ENCODE measurements at regions not wholly inside any gene's neighbourhood (a gene's known extent, or its start where the extent isn't known, plus 50 kb on each side); places are given as distances from the start of the nearest gene placed in this dataset.
"Not testable (repeated sequence)": the region's sequence is repeated elsewhere in the genome, so short reads cannot be mapped to it uniquely, and the experiment has no call there.

DNA sequence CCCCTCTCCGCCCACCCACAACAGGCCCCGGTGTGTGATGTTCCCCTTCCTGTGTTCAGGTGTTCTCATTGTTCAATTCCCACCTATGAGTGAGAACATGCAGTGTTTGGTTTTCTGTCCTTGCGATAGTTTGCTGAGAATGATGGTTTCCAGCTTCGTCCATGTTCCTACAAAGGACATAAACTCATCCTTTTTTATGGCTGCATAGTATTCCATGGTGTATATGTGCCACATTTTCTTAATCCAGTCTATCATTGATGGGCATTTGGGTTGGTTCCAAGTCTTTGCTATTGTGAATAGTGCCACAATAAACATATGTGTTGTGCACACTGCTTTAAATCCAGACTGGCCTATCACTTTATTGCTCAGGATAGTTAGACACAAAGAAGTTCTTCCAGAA lies 309.1 kb downstream of the MTX2 start:
- DNase-seq = not testable (repeated sequence)

DNA sequence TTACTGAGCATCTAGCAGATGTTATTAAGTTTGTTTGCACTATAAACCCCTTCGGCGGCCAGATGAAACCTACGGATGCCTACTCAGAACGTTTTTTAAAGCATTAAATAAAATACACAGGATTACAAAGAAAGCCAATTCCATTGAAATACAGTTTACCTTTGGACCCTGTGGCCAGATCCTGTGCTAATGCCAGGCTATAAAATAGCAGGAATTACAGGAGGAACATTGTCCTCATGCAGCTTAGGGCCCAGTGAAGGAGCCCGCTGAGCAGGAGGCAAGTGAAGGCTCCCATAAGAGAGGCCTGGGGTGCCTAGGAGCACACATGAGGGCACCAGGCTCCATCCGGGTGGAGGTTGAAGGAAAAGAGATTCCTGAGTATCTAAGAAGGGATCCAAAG lies 310.4 kb downstream of the MTX2 start:
- no peak for DNase-seq

DNA sequence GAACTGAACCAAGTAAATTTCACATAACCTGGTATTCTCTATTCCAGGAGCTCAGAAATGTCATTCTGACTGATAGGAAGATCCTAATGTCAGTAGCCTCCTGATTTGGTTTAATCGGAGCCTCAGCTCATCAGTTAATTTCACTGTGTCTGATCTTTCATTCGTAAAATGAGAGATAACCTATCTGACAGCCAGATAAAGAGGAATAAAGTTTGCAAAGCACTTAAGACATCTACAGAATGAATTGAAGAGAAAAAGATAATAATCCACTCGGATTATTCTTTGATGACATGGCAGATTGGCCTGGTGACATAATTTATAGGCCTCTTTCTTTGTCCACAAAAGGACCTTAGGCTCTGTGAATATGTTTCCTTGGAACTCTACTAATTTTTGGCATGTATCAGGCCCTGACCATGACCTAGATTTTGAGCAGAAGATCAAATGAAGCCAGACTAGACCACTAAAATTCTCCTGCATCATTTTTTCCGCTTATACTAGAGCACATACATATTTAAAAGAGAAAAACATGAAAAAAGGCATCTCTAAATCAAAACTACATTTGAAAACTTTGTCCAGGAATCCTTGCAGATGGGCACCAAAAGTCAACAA lies 312.4 kb downstream of the MTX2 start:
- no peak for DNase-seq

DNA sequence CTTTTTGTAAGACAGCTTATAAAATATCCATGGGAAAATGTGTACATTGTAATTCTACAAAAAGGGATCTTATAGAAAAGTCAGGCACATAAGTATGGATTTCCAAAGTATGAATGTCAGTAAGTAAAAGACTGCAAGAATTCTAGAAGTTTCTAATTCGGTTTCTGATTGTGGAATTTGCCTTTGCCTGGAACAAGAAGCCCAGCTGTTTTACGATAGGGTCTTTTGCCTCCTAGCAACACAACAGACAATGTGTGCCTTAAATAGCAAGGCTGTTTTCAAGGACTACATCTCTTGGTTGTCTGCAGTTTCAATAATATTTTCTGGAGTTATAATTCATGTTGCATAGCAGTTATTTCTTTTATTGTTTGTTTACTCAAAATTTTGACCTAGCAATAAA lies 312.9 kb downstream of the MTX2 start:
- no peak for DNase-seq

DNA sequence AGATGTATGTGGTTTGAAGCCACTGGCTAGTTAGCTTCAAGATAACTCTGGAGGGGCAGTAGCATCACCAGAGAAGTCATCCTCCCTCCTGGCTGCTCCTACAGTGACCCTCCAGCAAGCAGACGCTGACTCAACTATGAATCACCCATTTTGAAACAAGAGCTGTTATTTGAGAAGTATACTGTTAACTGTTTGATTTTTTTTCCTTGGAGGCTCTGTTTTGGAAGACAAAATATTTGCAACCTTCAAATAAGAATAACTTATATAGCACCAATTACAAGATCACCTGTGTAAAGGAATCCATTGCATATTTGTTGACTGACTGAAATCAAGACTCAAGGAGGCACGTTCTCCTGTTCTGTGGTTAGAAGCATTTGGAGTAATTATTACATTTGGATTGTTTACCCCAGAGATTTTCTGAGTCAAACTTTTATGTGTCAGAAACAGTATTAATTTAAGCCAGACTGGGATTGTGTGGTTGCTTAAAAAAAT lies 313.8 kb downstream of the MTX2 start:
- DNase-seq = no peak

DNA sequence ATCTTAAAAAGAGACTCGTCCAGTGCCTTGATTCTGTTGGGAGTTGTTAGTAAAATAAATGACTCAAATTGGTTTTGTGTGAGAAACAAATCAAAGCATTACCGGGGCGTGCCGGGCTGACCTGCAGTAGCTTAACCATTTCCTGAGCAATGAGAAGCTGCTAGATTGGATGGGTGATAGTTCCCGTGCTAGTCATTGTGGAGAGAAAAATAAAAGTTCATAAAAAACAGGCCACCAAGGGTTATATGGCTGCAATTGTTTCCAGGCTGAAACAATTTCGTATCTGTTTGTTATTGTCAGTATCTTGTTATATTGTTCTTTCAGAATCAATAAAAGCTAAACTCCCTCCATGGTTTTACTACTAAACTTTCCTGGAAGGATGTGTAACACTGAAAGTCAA lies 314.4 kb downstream of the MTX2 start:
- DNase-seq = no peak

DNA sequence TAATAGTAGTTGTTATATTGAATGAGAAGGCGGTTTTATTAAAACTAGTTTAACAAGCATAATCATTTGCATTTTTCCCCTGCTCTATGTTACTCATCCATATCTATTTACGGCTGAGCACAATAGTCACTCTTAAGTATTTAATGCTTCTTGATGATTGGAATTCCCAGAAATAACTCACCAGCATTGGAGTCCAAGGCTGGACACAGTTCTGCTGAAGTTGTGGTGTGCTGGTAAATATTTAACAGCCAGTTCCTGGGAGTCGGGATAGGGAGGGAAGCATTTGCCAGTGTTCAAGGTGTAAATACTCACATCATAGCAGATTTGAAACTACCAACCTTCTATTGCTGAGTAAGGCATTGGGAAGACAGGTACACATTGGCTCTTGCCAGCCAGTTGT lies 315.1 kb downstream of the MTX2 start:
- DNase-seq = no peak

DNA sequence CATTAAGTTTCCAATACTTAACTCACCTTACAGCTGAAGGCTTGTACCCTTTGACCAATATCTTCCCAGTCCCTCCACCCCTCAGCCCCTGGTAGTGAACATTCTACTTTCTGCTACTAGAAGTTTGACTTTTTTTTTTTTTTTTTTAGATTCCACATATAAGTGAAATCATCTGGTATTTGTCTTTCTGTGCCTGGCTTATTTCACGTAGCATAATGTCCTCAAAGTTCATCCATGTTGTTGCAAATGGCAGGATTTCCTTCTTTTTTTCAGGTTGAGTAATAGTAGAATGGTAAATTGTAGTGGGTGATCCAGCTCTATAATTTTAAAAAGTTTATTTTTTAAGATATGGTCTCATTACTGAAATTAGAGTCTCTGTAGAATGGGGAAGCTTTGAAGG lies 316.0 kb downstream of the MTX2 start:
- no peak for DNase-seq

DNA sequence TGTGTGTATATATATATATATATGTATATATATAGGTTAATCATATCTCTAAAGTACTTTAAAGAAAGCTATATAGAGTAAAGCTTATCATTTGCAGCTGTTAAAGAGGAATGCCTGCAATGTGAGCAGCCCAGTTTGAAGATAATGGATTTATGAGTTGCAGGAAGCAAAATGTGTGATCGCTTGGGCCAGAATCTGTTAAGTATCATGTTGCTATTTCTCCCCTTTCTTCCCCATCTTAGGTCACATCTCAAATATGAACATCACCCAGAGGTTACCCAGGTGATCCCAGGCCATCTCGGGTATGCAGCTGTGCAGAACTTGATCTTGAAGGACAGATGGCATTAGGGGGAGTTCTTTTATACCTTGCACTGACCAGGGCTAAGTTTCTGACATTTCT lies 316.5 kb downstream of the MTX2 start:
- DNase-seq = no peak

DNA sequence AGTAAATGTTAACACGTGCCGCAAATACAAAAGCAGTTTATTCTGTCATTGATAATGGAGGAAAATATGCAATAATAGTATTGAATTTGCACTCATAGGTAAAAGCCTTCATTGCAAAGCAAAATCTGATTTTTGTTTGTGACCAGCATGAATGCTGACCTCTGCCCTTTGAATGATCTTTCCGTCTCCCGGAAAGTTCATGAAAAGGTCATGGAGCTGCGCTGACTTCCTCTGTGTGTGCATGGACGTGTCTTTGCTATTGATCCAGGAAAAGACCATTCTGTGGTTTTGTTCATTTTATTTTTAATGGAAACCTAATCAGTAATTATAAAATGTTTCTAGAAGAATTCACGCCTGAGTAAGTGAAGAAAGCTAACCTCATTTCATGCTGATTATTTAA lies 320.0 kb downstream of the MTX2 start:
- no peak for DNase-seq

DNA sequence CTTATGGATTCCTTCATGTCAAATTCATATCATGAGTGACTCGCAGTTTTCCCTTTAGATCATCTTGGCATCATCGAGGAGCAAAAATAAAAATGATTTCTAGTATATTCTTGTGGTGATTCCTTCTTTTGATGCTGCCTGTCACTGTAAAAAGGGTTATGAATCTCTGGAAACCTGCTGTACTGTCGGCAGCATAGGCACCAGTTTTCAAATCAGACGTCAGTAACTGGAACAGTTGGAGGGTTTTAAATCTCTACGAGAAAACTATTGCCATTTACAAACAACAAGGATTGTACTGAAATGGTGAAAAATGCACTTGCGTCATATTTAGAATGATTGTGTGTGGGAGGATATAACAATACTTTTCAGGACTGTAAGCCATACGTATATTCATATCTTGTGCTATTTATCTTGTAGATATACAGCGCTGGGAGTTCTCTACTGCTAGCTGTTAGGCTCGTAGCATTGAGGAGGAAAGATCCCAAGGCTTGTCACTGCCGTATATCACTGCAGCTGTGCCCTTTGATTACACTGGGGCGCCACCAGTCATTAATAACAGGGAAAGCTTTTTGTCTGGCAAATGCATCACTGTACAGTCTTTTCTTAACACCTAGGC lies 320.7 kb downstream of the MTX2 start:
- no peak for DNase-seq

DNA sequence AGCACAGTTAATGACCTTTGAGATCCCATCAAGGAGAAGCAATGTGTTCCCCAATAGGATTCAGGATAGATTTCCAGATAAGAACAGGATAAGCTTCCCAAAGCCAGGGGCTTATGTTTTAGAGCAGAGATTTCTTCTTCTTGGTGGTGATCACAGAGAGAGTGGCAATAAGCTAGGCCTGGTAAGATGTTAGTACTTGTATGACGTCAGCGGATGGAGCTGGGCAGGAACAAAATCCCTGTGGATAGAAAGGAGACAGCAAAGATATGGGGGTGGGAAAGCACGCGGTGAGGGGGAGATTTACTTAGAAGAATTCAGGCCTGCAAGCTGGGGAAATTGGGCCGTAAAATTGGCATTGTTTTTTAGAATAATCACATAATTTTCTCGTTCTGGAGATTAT lies 323.0 kb downstream of the MTX2 start:
- no peak for DNase-seq

DNA sequence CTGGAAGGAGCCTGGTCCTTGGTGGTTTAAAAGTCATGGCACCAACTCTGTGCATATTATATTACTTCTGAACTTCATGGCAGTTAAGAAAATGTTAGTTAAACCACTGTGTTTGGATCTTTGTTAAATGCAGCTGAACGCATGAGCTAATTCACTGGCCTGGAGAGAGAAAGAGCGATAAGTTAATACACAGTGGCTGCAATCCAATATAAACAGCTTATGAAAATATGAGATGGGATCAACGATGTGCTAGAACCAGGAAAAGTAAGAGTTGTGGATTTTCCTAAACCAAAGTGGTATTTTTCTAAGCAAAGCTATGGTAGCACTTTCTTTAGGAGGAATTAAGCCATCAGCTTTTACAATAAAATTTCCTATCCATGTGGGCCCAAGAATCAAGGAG lies 326.7 kb downstream of the MTX2 start:
- no peak for DNase-seq

DNA sequence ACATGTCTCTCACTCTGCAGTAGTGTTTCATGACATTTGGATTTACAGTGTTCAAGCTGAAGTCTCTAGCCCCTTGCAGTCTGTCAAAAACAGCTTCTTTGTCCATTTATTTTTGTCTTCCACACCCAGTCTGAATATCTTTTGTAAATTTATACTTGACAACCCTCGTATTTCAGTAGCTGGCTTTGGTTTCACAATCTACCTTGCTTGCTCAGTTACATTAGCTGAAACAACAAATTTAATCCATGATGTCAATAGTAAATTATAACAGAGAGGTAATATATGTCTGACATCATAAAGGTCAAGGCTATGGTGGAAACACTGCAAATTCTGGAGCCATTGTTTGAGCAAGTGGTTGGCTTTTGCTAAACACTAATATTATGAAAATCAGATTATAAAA lies 328.7 kb downstream of the MTX2 start:
- DNase-seq = no peak

DNA sequence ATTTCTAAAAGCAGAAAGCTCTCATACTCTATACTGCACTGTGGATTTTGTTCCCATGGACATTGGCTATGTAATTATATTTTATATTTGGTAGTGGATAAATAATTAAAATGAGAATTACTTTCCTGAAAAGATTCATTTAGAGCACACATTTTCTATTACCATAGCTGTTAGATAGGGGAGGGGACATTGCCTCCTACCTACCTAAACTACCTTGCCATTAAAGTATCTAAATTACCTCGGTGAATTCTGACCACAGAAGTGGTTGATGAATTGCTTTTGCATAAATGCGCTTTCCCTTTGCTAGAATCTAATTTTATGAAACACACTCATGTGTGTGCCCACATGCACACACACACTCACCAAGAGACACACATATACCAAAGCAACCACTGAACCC lies 329.1 kb downstream of the MTX2 start:
- DNase-seq = no peak

DNA sequence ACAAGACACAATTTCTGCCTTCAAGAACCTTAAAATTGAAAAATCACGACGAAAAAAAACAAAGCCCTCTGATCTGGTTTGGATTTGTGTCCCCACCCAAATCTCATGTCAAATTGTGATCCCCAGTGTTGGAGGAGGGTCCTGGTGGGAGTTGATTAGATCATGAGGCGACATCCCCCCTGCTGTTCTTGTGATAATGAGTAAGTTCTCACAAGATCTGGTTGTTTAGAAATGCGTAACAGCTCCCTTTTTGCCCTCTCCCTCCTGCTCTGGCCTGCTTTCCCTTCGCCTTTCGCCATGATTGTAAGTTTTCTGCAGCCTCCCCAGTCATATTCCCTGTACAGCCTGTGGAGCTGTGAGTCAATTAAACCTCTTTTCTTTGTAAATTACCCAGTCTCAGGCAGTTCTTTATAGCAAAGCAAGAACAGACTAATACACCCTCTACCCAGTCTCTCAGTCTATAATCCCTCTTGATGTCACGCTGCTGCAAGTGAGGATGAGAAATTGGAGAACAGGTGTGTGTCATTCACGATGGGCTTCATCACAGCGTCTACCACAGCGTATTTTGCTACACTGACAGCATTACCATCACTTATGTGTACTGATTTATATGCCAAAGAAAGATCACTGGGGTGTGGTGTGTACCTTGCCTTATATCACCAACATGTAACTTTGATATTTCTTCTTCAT lies 330.7 kb downstream of the MTX2 start:
- DNase-seq = no peak

DNA sequence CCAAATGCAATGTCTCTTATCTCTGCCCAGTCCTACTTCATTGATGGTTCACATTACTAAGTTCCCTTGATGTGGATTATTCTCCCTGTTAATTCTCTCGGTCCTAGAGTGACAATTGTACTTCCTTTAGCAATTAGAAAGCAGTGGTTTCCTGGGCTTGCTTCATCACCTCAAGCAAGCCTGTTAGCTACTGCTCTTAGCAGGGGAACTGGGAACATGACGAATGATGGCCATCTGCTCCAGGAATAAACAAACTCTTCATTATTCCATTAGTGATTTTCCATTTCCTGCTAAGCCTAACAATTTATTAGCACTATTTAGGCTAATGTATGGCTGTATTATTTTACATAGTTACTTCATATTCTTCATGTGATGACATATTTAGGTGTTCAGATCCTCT lies 331.8 kb downstream of the MTX2 start:
- no peak for DNase-seq

DNA sequence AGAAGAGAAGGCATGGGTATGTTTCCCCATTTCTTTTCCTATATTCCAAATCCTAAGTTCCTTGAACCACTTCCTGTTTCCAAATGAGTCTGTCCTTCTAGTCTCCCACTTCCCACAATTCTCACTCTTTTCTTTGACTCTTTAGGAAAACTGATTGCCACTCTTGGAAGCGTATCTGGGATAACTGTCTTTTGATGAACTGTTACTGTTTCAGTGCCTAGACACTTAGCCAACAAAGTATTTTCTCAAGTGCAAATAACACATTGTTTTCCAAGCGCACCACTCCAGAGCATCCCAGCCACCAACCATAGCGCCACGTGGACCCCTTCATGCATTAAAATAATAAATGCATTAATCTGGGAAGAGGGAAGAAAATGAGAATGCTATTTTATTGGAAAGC lies 342.8 kb downstream of the MTX2 start:
- no peak for DNase-seq

DNA sequence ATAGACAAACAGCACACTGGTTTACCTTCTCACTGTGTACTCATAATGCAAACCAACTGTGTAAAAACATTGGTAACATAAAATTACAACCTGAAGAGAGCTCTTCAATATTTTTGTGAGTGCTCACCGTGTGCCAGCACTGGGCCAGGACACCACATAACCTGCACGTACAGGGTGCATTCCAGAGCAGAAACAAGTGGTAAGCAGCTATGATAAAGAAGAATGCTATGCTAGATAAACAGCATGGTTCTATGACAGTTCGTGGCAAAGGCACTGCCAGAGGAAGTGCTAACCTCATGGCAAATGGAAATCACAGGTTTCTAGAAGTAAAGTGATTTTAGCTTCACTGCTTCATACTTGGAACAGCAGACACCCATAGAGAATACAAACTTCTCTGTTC lies 343.5 kb downstream of the MTX2 start:
- no peak for DNase-seq

DNA sequence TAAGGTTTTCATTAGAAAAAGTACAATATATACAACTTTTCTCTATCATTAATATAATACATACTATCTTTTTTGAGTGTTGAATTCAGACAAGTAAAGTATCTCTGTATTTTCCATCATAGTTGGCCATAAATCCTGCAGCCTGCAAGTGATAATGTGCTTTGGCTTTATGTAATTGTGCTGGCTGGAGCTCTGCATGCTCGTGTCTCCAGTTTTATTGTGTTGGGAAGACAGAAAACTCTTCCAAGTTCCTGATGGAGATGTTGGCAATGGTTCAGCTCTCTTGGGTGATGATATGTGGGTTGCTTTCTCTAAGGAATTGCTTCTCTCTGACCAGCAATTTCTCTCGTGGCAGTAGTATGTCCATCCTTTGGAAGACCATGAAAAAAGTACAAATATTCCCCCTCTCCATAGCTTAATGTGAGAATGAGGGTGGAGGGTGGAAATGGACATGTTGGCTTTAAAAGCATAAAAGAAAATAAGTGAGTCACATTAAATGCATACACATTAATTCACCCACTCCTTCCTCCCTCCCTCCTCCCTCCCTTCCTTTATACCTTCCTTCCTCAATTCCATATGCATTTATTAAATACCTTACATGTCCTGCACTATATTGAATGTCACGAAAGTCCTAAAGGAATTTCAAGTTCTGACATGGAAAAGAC lies 344.2 kb downstream of the MTX2 start:
- no peak for DNase-seq

DNA sequence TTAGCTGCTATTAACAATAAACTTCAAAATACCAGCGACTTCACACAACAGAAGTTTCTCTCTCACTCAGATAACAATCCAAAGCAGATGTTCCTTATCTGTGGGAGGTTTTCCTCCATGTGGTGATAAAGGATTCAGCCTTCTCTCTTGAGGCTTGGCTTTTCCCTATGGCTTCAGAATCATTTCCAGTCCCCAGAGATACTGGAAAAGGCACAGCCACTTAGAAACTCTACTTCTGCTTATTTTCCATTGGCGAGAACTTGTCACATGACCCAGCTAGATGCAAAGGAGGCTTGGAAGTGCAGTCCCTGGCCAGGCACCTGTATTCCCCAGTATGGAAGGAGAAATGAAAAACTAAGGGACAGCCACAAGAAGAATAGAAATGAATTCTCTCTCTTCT lies 344.8 kb downstream of the MTX2 start:
- DNase-seq = no peak

DNA sequence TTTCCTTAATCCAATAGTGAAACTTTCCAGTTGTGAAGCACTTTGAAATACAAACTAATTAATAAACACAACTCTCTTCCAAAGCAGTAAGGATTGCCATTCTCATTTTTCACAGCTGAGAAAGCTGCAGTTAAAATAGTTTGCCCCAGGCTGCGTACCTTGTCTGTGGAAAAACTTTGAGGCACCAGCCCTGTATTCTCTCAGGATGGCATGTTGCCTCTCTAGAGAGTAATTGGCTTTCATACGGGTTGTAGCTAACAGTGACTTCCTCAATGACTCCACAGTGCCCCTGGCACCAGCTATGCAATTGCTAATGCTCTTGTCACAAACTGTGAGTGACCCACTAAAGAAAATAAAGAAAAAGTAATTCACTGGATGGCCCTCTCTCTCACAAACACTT lies 345.7 kb downstream of the MTX2 start:
- DNase-seq = no peak

DNA sequence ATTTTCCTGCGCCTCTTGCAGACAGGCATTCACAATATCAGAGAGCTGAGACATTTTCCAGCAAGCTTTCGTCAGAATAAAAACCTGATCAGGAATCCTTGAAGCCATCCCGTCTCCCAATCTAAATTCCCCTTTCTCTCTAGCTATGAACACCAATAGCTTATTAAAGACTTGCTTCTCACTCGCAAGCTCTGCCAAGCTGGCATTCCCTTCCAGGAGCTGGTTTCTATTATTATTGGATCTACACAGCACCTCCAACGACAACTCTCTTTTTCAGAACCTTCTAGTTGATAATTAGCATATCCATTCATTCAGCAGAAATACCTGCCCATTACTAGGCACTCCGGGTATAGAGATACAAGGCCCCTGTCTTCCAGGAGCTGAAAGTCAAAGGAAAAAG lies 350.3 kb downstream of the MTX2 start:
- no peak for DNase-seq

DNA sequence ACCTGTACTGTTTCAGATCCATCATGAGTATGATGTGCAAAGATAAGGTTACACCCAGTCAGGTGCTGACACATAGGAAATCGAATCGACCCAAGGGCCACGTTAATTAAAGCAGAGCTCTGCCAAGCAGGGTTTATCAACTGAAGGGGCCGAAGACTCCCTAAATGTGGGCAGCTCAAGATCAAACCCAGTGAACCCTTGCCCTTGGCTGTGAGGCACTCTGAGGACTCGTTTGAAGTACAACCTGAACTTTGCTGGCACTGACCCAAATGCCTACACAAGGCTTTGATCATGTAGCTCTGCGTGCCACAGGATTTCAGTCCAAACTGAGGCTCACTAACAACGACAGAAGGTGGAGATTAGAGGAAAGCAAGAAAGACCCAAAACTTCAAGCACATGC lies 352.1 kb downstream of the MTX2 start:
- no peak for DNase-seq

Measured in NCI-H1048 (cell line).